ENCODE measurements at regions not wholly inside any gene's neighbourhood (a gene's known extent, or its start where the extent isn't known, plus 50 kb on each side); places are given as distances from the start of the nearest gene placed in this dataset.

DNA sequence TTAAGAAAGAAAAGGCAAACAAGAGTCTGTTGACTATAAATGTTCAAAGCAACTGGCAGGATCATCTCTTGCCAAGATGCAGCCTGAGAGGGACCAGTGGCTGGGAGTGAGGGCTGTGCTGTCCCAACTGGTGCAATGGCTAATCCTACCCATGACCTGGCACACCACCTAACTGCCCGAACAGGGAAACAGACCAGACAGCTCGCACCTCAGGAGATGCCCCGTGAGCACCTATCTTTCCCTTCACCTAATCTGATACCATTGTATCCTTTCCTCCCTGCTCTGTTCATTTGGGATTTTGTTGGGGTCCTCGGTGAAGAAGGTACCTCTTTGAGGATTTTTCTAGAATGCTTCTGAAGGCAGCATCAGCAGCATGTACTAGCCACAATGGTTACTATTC lies 206.5 kb upstream of the MAMLD1 start:
- WGBS, 2 donors, result 81 to 100% methylated on average over 4 of the region's 4 CpGs
- ATAC-seq (ENCODE audit: insufficient read depth, low FRiP score) (no peak), DNase-seq (peak in 1 of 3 donors; percentile 1)
- peaks cover 0 to 5% (median 0%) of the 10 kb centered on the region in 5 donors for H3K4me1 ChIP-seq (ENCODE audit: control insufficient read depth in 5 of 5, insufficient read depth in 5 of 5, low read length in 5 of 5)
- no peak overlapping the region for H3K9ac ChIP-seq (ENCODE audit: insufficient read depth in 1 of 2, low read length in 2 of 2)
- H3K4me3 ChIP-seq, result no peak overlapping the region
- no peaks in the 10 kb centered on the region for H3K27me3 ChIP-seq (ENCODE audit: control insufficient read depth in 3 of 3, insufficient read depth in 3 of 3, low read length in 2 of 3)
- no peak overlapping the region for H3K27ac ChIP-seq (ENCODE audit: low read depth in 1 of 2, low read length in 1 of 2)
- H3K9me3 ChIP-seq (ENCODE audit: control insufficient read depth in 4 of 4, insufficient read depth in 3 of 4, low read length in 3 of 4), result no peaks in the 10 kb centered on the region
- TF ChIP-seq, protein P1, sequence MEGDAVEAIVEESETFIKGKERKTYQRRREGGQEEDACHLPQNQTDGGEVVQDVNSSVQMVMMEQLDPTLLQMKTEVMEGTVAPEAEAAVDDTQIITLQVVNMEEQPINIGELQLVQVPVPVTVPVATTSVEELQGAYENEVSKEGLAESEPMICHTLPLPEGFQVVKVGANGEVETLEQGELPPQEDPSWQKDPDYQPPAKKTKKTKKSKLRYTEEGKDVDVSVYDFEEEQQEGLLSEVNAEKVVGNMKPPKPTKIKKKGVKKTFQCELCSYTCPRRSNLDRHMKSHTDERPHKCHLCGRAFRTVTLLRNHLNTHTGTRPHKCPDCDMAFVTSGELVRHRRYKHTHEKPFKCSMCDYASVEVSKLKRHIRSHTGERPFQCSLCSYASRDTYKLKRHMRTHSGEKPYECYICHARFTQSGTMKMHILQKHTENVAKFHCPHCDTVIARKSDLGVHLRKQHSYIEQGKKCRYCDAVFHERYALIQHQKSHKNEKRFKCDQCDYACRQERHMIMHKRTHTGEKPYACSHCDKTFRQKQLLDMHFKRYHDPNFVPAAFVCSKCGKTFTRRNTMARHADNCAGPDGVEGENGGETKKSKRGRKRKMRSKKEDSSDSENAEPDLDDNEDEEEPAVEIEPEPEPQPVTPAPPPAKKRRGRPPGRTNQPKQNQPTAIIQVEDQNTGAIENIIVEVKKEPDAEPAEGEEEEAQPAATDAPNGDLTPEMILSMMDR (IDR thresholded peaks at IDR 0.05; ENCODE audit: control extremely low read depth, extremely low read depth), result no peak
- H3K36me3 ChIP-seq (ENCODE audit: control insufficient read depth in 4 of 4, insufficient read depth in 4 of 4, low read length in 4 of 4), result no peaks in the 10 kb centered on the region

DNA sequence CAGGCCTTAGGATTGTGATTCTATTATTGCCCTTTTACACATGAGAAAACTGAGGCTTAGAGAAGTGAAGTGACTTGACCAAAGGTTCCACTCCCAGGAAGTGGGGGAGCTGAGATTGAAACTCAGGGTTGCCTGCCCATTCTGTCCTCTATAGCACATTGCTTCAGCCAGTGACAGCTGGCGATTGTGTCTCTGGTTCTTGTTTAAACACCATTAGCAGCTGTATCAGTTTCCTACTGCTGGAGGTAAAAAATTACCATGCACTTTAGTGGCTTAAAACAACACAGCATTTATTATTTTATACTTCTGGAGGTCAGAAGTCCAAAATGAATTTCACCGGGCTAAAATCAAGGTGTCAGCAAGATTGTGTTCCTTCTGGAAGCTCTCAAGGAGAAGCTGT lies 205.8 kb upstream of the MAMLD1 start:
- H3K9me3 ChIP-seq (ENCODE audit: control insufficient read depth in 4 of 4, insufficient read depth in 3 of 4, low read length in 3 of 4), result no peaks in the 10 kb centered on the region
- WGBS, 2 donors, result 54 to 85% methylated on average over 2 of the region's 2 CpGs
- ATAC-seq (ENCODE audit: insufficient read depth, low FRiP score), result no peak

DNA sequence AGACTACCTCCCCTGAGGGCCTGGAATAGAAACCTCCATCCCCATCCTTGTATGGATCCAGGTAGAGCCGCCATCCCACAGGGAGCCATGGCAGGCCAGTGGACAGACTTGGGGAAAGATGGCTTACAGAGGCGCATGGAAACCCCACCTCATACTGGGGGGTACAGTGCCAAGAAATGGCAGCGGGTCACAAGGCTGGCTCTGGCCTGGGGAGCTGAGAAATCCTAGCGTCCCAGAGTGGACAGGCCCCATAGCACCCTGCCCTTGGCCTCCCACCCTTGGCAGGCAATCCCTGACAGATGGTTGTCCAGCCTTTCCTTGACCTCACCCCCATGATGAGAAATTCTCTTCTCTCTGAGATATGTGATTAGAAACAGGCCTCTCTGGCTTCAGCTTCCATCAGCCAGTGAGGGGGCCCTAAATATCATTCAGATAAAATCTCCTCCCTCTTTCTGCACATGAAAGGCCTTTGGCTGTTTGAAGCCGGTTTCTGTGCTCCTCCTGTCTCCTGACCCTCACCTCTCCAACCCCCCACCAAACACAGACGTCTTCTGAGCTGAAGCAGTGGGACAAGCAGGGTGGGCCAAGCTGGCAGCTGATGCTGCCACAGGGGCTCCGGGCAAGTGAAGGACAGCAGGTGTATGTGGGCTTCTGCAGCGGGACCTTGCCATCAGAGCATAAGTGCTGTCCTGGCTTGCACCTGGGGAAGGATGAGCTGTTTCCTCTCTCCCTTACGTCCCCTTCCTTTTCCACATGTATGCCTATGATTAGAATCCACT lies 204.4 kb upstream of the MAMLD1 start:
- no peak for DNase-seq
- H3K36me3 ChIP-seq (ENCODE audit: control insufficient read depth in 4 of 4, insufficient read depth in 4 of 4, low read length in 4 of 4), result no peaks in the 10 kb centered on the region
- no peaks in the 10 kb centered on the region for H3K9me3 ChIP-seq (ENCODE audit: control insufficient read depth in 4 of 4, insufficient read depth in 3 of 4, low read length in 3 of 4)
- ATAC-seq (ENCODE audit: insufficient read depth, low FRiP score), result no peak
- H3K9ac ChIP-seq (ENCODE audit: insufficient read depth in 1 of 2, low read length in 2 of 2), result no peak overlapping the region
- TF ChIP-seq, protein P1 (IDR thresholded peaks at IDR 0.05; ENCODE audit: control extremely low read depth, extremely low read depth), result no peak
- H3K27ac ChIP-seq (ENCODE audit: low read depth in 1 of 2, low read length in 1 of 2), result no peak overlapping the region
- 84 to 91% methylated on average over 6 to 9 of the region's 9 CpGs for WGBS, 2 donors
- H3K4me3 ChIP-seq, result no peak overlapping the region
- no peaks in the 10 kb centered on the region for H3K27me3 ChIP-seq (ENCODE audit: control insufficient read depth in 3 of 3, insufficient read depth in 3 of 3, low read length in 2 of 3)
- H3K4me1 ChIP-seq (ENCODE audit: control insufficient read depth in 5 of 5, insufficient read depth in 5 of 5, low read length in 5 of 5), result peaks cover 0 to 5% (median 0%) of the 10 kb centered on the region in 5 donors

More for the DNA sequence above, 205.8 kb upstream of the MAMLD1 start:
- Histone ChIP-seq H3K4me1 (ENCODE audit: control insufficient read depth in 5 of 5, insufficient read depth in 5 of 5, low read length in 5 of 5) (peaks cover 0 to 5% (median 0%) of the 10 kb centered on the region in 5 donors), H3K36me3 (ENCODE audit: control insufficient read depth in 4 of 4, insufficient read depth in 4 of 4, low read length in 4 of 4) (no peaks in the 10 kb centered on the region), H3K9ac (ENCODE audit: insufficient read depth in 1 of 2, low read length in 2 of 2) (no peak overlapping the region), H3K27ac (ENCODE audit: low read depth in 1 of 2, low read length in 1 of 2) (no peak overlapping the region), H3K27me3 (ENCODE audit: control insufficient read depth in 3 of 3, insufficient read depth in 3 of 3, low read length in 2 of 3) (no peaks in the 10 kb centered on the region), H3K4me3 (no peak overlapping the region)
- DNase-seq, result peak in 1 of 3 donors; percentile 3
- TF ChIP-seq, protein P1 (IDR thresholded peaks at IDR 0.05; ENCODE audit: control extremely low read depth, extremely low read depth), result no peak
